Fibroblast of upper back skin (primary cell): ENCODE measurements at regions not wholly inside any gene's neighbourhood (a gene's known extent, or its start where the extent isn't known, plus 50 kb on each side); places are given as distances from the start of the nearest gene placed in this dataset.
"Not testable (repeated sequence)": the region's sequence is repeated elsewhere in the genome, so short reads cannot be mapped to it uniquely, and the experiment has no call there.

Experiments used
- DNase-seq: peaks from one replicate; pipeline ENCODE4 v3.0.0-alpha.2; 2013

GRCh38 chr7:156545979-156546378, 94.6 kb upstream of the RNF32 start:
- no peak for DNase-seq

- no peak for DNase-seq
Measured at GRCh38 chr7:156544919-156545715, 95.5 kb upstream of the RNF32 start.

GRCh38 chr7:156543699-156544598, 96.6 kb upstream of the RNF32 start:
- no peak for DNase-seq

GRCh38 chr7:156540619-156541165, 99.9 kb upstream of the RNF32 start:
- DNase-seq = no peak

GRCh38 chr7:156539999-156540398, 100.6 kb upstream of the RNF32 start:
- no peak for DNase-seq

GRCh38 chr7:156537006-156537405, 103.6 kb upstream of the RNF32 start:
- no peak for DNase-seq

- no peak for DNase-seq
Measured at GRCh38 chr7:156534925-156535324, 105.6 kb upstream of the RNF32 start.

- DNase-seq = no peak
Measured at GRCh38 chr7:156533964-156534363, 106.6 kb upstream of the RNF32 start.

- no peak for DNase-seq
Measured at GRCh38 chr7:156533420-156533819, 107.2 kb upstream of the RNF32 start.

GRCh38 chr7:156532016-156532602, 108.5 kb upstream of the RNF32 start:
- DNase-seq = no peak

GRCh38 chr7:156529956-156530355, 110.6 kb upstream of the RNF32 start:
- DNase-seq = no peak

- no peak for DNase-seq
Measured at GRCh38 chr7:156527458-156527890, 113.1 kb upstream of the RNF32 start.

GRCh38 chr7:156524818-156525597, 115.6 kb upstream of the RNF32 start:
- DNase-seq = no peak

- DNase-seq = no peak
Measured at GRCh38 chr7:156523447-156524048, 117.0 kb upstream of the RNF32 start.

- no peak for DNase-seq
Measured at GRCh38 chr7:156522801-156523200, 117.8 kb upstream of the RNF32 start.

GRCh38 chr7:156519070-156519469, 121.5 kb upstream of the RNF32 start:
- DNase-seq = no peak

GRCh38 chr7:156518466-156518865, 122.1 kb upstream of the RNF32 start:
- no peak for DNase-seq

GRCh38 chr7:156517858-156518257, 122.7 kb upstream of the RNF32 start:
- not testable (repeated sequence) for DNase-seq

GRCh38 chr7:156516791-156517378, 123.7 kb upstream of the RNF32 start:
- DNase-seq = no peak

GRCh38 chr7:156515911-156516790, 124.4 kb upstream of the RNF32 start:
- DNase-seq = no peak

- no peak for DNase-seq
Measured at GRCh38 chr7:156514851-156515250, 125.7 kb upstream of the RNF32 start.
